ENCODE measurements at regions not wholly inside any gene's neighbourhood (a gene's known extent, or its start where the extent isn't known, plus 50 kb on each side); places are given as distances from the start of the nearest gene placed in this dataset.

DNA sequence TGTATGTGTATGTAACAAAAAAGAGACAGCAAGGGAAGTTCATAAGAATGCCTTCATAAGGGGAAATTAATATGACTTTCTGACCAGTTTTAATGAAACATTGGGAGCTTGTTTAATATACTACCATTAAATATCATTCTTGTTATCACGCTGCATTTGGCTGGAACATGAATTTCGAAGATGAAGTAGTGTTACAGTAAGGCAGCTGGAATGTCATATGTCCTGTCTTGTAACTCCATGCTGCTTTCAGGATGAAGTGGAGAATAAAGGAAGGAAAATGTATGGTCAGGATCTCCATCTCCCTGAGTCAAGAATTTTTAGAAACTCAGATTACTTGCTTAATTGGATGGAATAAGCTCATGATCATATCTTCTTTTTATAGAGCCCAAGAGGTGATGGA is 61.5 kb upstream of the DMAC1 start:
- in situ Hi-C loops (cut with MboI; ENCODE audit: low sequenced_read_pairs in 4 of 4) (no loop called here), intact Hi-C loops (cut with DNase I; ENCODE audit: low total_unique reads) (no loop called here)
- H3K4me3 ChIP-seq: no peak overlapping the region
- H3K36me3 ChIP-seq: no peaks in the 10 kb centered on the region
- DNase-seq (no peak), ATAC-seq (no peak)
- H3K27me3 ChIP-seq: no peaks in the 10 kb centered on the region
- H3K4me1 ChIP-seq: no peaks in the 10 kb centered on the region
- TF ChIP-seq, protein P1, sequence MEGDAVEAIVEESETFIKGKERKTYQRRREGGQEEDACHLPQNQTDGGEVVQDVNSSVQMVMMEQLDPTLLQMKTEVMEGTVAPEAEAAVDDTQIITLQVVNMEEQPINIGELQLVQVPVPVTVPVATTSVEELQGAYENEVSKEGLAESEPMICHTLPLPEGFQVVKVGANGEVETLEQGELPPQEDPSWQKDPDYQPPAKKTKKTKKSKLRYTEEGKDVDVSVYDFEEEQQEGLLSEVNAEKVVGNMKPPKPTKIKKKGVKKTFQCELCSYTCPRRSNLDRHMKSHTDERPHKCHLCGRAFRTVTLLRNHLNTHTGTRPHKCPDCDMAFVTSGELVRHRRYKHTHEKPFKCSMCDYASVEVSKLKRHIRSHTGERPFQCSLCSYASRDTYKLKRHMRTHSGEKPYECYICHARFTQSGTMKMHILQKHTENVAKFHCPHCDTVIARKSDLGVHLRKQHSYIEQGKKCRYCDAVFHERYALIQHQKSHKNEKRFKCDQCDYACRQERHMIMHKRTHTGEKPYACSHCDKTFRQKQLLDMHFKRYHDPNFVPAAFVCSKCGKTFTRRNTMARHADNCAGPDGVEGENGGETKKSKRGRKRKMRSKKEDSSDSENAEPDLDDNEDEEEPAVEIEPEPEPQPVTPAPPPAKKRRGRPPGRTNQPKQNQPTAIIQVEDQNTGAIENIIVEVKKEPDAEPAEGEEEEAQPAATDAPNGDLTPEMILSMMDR (IDR thresholded peaks at IDR 0.05 in 4 of 5, conservative IDR thresholded peaks at IDR 0.05 in 1 of 5): no peak
- TF ChIP-seq POLR2A (IDR thresholded peaks at IDR 0.05): no peak
- no peaks in the 10 kb centered on the region for H3K9me3 ChIP-seq
- H3K27ac ChIP-seq: no peak overlapping the region

- in situ Hi-C loops (cut with MboI; ENCODE audit: low sequenced_read_pairs in 4 of 4): no loop called here
- intact Hi-C loops (cut with DNase I; ENCODE audit: low total_unique reads): no loop called here
- no peaks in the 10 kb centered on the region for H3K36me3 ChIP-seq
Measured at GRCh38 chr9:7860335-7860709, 60.7 kb upstream of the DMAC1 start.

GRCh38 chr9:7859701-7860334 is 60.2 kb upstream of the DMAC1 start:
- in situ Hi-C loops (cut with MboI; ENCODE audit: low sequenced_read_pairs in 4 of 4): no loop called here
- Histone ChIP-seq H3K9me3 (no peaks in the 10 kb centered on the region), H3K27ac (no peak overlapping the region), H3K36me3 (no peaks in the 10 kb centered on the region), H3K4me3 (no peak overlapping the region), H3K4me1 (no peaks in the 10 kb centered on the region), H3K27me3 (no peaks in the 10 kb centered on the region)
- ATAC-seq (no peak), DNase-seq (no peak)
- no peak for TF ChIP-seq POLR2A (IDR thresholded peaks at IDR 0.05)
- TF ChIP-seq, protein P1 (IDR thresholded peaks at IDR 0.05 in 4 of 5, conservative IDR thresholded peaks at IDR 0.05 in 1 of 5): no peak
- intact Hi-C loops (cut with DNase I; ENCODE audit: low total_unique reads): no loop called here

More at GRCh38 chr9:7860335-7860709, 60.7 kb upstream of the DMAC1 start:
- no peak for DNase-seq
- H3K27ac ChIP-seq: no peak overlapping the region
- no peaks in the 10 kb centered on the region for H3K9me3 ChIP-seq
- no peak for ATAC-seq
- TF ChIP-seq POLR2A (IDR thresholded peaks at IDR 0.05): no peak
- TF ChIP-seq, protein P1 (IDR thresholded peaks at IDR 0.05 in 4 of 5, conservative IDR thresholded peaks at IDR 0.05 in 1 of 5): no peak
- H3K4me3 ChIP-seq: no peak overlapping the region
- H3K4me1 ChIP-seq: no peaks in the 10 kb centered on the region
- no peaks in the 10 kb centered on the region for H3K27me3 ChIP-seq

DNA sequence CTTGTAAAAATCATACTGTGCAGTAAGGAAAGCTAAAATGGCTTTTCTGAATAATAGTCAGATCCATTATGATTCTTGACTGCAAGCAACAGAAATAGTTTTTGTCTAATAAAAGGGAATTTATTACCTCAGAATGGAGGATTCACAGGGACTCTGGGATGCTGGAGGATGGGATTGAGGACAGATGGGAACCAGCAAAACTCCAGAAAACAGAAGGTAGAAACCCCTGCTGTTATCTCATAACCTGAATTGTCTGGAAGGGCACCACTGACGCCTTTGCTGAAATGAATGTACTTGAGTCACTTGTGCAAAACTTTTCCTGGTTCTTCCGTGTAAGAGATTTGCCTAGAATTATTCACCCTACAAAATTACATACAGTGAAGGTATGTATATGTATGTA is 58.6 kb upstream of the DMAC1 start:
- in situ Hi-C loops (cut with MboI; ENCODE audit: low sequenced_read_pairs in 4 of 4) (no loop called here), intact Hi-C loops (cut with DNase I; ENCODE audit: low total_unique reads) (no loop called here)
- ATAC-seq (no peak), DNase-seq (no peak)
- Histone ChIP-seq H3K4me3 (no peak overlapping the region), H3K27me3 (no peaks in the 10 kb centered on the region), H3K9me3 (no peaks in the 10 kb centered on the region), H3K27ac (no peak overlapping the region), H3K36me3 (no peaks in the 10 kb centered on the region), H3K4me1 (no peaks in the 10 kb centered on the region)
- TF ChIP-seq, protein P1 (IDR thresholded peaks at IDR 0.05 in 4 of 5, conservative IDR thresholded peaks at IDR 0.05 in 1 of 5): no peak
- no peak for TF ChIP-seq POLR2A (IDR thresholded peaks at IDR 0.05)

DNA sequence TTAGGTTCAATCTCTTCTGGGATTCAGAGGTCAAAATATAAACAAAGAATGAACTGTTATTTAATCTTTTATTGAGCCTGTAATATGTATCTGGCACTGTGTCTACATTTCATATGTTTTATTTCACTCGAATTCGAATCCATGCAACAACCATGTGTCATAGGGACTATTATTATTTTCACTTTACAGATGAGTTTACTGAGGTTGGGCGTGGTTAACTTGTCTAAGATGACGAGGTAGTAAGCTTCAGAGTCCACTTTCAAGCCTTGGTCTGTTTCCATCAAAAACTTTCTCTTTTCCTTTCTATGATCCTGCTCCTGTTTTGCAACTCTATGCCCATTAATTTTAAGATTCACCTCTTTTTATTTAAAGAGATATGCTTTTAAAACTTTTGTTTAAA is 55.2 kb upstream of the DMAC1 start:
- Histone ChIP-seq H3K4me1 (no peaks in the 10 kb centered on the region), H3K9me3 (no peaks in the 10 kb centered on the region), H3K27me3 (no peaks in the 10 kb centered on the region), H3K27ac (no peak overlapping the region), H3K36me3 (no peaks in the 10 kb centered on the region), H3K4me3 (no peak overlapping the region)
- intact Hi-C loops (cut with DNase I; ENCODE audit: low total_unique reads): no loop called here
- no peak for ATAC-seq
- DNase-seq: no peak
- in situ Hi-C loops (cut with MboI; ENCODE audit: low sequenced_read_pairs in 4 of 4): no loop called here
- TF ChIP-seq, protein P1 (IDR thresholded peaks at IDR 0.05 in 4 of 5, conservative IDR thresholded peaks at IDR 0.05 in 1 of 5): no peak
- no peak for TF ChIP-seq POLR2A (IDR thresholded peaks at IDR 0.05)

All from gastrocnemius medialis (tissue), 4 donors.